IPS-11a (cell line): ENCODE measurements at regions not wholly inside any gene's neighbourhood (a gene's known extent, or its start where the extent isn't known, plus 50 kb on each side); places are given as distances from the start of the nearest gene placed in this dataset.

Experiments
- H3K4me3 ChIP-seq: one replicate; pipeline ENCODE4 v1.5.1; 2013; ENCODE audit warnings: low read depth, low read length, control low read depth

DNA sequence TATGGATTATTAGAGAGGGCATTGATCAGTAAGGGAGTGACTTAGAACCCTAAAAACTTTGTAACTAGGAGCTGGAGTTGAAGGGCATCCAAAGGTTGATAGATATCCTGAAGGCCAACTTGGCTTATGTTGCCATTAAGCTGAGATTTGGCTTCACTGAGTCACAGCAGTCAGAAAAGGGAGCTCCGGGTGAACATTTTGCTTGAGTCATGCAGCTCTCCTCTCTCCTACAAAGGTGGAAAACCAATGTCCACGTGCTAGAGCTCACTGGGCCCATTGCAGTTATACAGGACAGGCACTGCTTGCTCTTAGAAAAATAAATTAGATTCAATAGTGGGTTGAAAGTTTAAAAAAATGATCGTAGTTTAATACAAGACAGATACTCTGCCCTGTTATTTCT is 87.3 kb upstream of the LRIG3 start:
- no peak overlapping the region for H3K4me3 ChIP-seq

DNA sequence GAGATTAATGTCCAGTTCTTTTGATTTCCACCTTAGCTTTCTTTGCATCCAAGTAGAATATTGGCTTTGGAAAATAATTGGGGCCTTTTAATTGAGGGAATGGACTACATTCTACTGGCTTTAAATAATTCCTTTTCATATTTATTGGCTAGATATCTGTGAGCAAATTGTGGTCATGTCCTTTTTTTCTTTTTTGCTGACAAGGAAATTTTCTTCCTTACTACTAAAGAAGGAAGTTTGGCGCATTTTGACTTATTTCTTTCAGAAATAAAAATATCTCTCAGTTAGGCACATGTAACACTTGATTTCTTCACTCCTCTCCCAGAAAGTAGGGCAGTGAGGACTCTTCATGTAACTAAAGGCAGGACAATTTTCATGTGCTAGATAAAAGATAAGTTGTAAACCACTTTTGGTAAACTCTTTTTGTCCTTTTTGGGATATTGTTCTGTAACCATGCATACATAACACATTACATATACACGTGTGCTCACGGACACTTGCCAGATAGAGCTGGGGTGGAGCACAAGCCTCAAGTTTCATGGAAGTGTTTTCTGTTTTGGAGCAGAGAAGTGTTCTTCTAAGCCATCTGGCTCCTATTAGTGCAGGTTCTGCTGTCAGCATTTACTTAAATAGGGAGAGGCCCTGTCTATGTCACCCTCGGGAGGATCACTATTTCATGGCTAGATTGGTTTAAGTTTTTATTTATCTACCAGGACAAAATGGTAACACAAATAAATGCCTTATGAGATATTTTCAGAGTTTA is 85.1 kb upstream of the LRIG3 start:
- H3K4me3 ChIP-seq: no peak overlapping the region

DNA sequence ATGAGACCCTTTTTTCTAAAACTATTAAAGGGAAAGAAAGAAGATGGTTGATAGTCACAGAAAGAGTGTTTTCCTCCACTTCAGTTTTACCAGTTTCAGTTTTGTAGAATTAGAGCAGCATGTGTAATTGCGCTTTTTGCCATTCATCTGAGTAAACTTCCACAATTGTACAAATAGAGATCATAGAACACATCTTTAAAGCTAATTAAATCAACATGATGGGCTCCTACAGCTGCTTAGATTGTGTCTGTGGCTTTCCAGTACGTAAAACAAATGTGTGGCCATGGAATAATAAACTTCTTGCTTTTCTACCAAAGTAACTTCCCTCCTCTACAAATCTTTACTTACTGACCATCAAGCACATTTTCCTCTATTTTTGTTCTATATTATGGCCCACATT is 84.2 kb upstream of the LRIG3 start:
- H3K4me3 ChIP-seq: no peak overlapping the region

DNA sequence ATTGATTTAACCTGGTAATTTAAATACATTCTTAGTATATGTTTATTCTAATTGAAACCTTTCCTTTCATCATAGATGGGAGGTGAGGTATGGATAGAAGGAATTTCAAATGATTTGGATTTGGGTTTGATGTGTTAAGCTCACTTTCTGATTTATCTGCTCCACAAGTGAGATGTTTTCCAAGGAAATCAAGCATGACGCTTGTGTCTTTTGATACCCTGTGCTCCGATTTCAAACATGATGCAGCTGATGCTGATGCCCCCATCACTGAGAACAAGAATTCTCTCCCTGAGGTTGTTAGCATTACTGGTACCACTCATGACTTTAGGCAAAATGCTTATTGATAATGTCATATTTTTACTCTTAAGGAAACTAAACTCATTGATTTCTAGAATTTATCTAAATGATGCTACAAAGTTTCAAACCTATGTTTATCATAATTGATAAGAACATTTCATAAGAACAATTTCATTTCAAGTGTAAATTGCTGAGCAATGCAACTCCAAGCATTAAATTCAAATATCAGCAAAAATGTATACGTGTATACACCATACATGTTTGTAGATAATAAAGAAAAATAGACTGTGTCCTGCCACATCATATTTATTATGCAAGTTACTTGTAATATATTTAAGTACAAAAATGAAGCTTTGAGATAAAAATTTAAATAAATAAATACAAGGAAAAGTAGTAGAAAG is 75.5 kb upstream of the LRIG3 start:
- no peak overlapping the region for H3K4me3 ChIP-seq

DNA sequence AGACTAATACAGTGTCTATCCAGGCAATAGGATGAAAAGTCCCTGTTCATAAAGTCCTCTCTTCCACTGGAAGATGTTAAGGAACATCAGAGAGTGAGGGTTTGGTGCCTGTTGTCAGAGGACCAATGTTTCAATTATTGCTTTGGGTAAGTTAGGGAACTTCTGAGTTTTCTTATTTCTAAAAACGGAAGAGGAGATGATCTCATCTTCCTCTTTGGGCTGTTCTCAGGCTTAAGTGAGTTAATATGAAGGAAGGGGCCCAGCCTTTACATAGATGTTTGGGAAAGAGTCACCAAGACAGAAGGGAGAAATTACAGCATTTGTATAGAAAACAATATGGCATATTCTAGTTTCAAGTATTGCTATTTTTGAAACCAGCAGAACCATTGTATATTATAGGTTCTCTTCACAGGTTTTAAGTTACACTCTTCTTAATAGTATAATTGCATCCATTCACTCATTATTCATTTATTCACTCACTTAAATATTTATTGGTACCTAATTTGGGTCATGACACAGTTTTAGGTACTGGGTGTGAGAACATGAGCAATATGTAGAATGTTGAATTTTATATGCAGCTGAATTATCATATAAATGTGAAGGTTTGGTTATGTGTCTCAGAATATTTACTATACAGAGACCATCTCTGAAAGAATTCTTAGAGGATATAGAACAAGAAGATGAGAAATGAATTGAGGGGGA is 68.5 kb upstream of the LRIG3 start:
- no peak overlapping the region for H3K4me3 ChIP-seq

DNA sequence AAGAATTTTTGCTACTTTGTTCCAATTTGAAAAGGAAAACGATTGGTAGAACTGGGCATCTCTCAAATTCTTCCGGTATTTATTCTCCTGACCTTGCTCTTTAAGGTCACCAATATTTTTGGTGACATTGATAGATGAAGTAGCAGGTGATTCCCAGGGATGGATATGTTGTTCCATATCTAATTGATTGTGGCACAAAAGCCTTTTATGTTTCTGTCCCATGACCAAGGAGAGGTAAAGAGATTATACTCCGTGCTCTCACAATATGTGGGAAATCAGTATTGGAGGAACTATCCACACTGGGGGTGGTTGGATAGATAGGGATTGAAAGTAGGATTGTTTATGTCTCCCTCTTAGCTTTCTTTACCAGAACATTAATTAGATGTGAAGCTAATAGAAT is 61.7 kb upstream of the LRIG3 start:
- H3K4me3 ChIP-seq: no peak overlapping the region

DNA sequence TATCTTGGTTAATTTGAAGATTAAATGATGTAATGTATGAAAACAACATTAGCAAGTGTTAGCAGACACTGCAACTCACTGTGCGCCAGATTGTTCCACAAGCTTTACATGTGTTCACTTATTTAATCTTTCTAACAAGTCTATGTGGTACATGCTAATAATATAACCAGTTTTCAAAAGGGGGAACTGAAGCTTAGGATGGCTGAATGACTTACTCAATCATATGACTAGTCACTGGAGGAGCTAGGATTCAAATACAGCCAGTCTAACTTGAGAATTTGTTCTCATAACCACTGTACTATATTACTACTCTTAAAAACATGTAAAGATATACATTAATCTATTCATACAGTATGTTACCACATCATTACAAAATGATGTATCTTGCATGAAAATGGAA is 60.5 kb upstream of the LRIG3 start:
- H3K4me3 ChIP-seq: no peak overlapping the region

DNA sequence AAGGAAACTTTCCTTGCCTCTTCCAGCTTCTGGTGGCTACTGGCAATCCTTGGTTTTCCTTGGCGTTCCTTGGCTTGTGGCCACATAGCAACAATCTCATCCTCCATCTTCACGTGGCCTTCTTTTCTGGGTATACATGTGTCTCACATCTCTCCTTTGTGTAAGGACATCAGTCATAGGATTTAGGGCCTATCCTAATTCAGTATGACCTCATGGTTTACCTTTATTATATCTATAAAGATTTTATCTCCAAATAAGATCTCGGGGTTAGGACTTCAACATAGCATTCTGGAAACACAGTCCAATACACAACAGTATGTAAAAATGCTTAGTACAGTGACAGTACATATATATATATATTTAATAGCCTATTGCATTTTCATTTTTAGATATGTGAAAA is 58.4 kb upstream of the LRIG3 start:
- no peak overlapping the region for H3K4me3 ChIP-seq

DNA sequence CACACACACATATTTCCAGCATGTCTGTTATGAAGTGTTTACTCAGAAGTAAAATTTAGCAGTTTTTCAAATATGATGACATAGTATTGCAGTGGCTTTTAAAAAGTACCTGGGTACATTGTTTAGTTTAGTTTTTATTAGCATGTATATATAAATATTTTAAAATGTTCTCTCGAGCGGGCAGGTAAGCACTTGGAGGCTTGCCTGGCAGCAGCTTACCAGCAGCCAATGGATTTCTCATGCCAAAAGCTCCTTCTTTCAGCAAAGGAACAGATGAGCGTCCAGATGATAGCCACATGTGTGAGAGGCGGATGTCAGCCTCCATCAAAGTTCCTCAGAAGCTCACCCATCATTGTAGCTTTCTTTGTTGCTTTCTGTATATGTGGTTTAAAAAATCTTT is 57.2 kb upstream of the LRIG3 start:
- no peak overlapping the region for H3K4me3 ChIP-seq

DNA sequence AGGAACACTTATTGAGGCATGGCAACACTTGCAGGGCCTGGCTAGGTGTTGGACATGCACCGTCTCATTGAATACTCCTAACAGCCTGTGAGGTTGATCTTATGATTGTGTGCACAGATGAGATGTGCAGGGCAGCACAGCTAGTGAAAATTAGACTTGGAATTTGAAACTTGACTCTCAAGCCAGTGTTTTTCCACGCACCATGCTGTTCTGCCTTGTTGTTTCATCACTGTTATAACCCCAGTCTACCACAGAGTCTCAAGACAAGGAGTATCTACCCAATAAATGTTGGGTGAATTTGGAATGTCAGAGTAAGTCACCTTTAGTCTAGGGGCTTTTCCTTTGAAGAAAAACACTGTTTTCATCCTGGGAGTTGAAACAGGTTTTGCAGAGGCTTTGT is 55.8 kb upstream of the LRIG3 start:
- no peak overlapping the region for H3K4me3 ChIP-seq
